GM19240 (cell line): ENCODE measurements at regions not wholly inside any gene's neighbourhood (a gene's known extent, or its start where the extent isn't known, plus 50 kb on each side); places are given as distances from the start of the nearest gene placed in this dataset.

Experiments
- DNase-seq: peaks from one replicate; pipeline ENCODE4 v3.0.0; 2011; ENCODE audit warnings: low spot score; ENCODE audit not compliant: insufficient read length

DNA sequence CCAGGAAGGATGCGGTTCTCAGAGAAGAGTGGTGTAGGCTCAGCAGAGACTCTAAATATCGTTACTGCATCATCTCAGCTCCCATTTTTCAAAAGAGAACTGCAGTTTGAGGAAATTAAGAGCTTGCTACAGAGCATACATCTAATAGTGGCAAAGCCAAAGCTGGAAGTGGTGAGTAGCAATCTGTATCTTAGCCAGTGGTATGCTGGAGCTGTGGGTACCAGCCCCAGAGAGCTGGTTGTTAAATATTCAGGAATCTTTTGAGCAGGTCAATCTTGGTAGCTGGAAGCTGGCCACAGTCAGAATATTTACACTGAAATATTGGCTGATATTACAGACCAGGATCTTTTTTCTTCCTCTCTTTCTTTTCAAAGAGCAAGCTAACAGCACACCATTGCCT lies 88.4 kb upstream of the STEAP1B start:
- no peak for DNase-seq

GRCh38 chr7:22587322-22587721 lies 87.3 kb upstream of the STEAP1B start:
- DNase-seq: no peak

DNA sequence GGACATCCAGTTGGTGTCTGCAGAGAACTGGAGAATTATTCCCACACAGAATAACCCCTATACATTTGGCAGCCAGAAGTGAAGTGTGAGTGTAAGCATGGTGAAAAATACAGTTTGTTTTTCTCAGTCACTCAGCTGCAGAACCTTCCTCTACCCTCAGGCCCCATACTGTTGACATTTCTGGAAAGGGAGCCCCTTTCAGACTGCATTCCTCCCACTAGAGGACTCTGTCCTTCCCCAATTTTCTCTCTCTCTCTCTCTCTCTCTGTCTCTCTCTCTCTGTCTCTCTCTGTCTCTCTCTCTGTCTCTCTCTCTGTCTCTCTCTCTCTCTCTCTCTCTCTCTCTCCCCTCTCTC lies 86.8 kb upstream of the STEAP1B start:
- no peak for DNase-seq

GRCh38 chr7:22586101-22586785 lies 86.3 kb upstream of the STEAP1B start:
- DNase-seq: no peak

GRCh38 chr7:22584179-22584578 lies 84.2 kb upstream of the STEAP1B start:
- no peak for DNase-seq

GRCh38 chr7:22582863-22583622 lies 83.1 kb upstream of the STEAP1B start:
- no peak for DNase-seq

GRCh38 chr7:22581099-22581498 lies 81.1 kb upstream of the STEAP1B start:
- DNase-seq: no peak

- no peak for DNase-seq
Observed at GRCh38 chr7:22579961-22580360, 80.0 kb upstream of the STEAP1B start.

DNA sequence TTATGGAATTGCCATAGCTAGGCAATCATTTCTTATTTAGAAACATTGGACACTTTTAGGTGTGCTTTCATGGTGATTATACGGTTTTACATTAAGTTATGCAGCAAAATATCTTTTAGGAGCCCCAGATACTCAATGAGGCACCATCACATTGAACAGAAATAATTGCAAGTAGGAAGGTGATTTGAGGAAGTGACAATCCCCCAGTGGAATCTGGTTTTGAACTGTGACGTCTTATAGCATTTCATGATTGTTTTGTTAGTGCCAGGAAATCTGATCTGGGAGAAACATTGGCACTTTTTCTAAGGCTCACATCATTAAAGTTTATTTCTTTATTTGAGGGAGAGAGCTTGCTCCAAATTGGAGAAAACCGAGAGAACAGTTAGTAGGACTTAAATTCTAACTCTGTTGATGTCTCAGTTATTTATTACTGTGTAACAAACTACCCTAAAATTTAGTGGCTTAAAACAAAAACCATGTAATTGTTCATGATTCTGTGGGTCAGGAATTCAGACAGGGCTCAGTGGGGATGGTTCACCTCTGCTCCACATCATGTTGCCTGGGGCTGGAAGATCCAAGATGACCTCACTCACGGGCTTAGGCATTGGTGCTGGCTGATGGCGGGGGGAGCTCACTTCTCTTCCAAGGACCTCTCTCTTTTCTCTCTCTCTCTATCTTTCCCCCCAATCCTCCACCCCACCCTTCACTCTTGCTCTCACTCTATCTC lies 78.2 kb upstream of the STEAP1B start:
- no peak for DNase-seq

DNA sequence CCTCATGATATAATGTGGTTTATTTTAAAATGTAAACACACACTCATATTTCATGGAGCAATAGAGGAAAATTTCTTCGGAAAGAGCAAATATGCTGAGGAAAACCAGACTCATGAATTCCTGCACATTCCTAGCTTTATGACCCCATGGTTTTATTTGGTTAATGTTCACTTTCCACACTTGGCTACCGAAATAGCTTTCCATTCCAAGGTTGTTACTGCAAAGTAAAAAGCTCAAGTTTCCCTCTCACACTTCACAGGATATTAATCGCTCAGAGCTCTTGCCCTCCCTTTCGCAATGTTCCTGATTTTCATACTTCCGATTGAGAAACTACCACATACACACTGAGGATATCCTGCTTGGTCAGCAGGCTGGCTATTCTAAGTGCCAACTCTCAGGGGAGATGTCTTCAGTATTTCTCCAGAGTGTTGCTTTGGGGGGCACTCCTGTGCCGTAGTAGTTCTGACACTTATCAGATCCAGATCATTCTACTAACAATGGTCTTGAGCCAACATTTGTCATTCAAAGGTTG lies 77.5 kb upstream of the STEAP1B start:
- DNase-seq: no peak

GRCh38 chr7:22576612-22577469 lies 76.9 kb upstream of the STEAP1B start:
- DNase-seq: no peak

GRCh38 chr7:22574754-22575520 lies 74.9 kb upstream of the STEAP1B start:
- DNase-seq: no peak

GRCh38 chr7:22572937-22573336 lies 72.9 kb upstream of the STEAP1B start:
- DNase-seq: no peak

- DNase-seq: no peak
Observed at GRCh38 chr7:22572292-22572691, 72.3 kb upstream of the STEAP1B start.

DNA sequence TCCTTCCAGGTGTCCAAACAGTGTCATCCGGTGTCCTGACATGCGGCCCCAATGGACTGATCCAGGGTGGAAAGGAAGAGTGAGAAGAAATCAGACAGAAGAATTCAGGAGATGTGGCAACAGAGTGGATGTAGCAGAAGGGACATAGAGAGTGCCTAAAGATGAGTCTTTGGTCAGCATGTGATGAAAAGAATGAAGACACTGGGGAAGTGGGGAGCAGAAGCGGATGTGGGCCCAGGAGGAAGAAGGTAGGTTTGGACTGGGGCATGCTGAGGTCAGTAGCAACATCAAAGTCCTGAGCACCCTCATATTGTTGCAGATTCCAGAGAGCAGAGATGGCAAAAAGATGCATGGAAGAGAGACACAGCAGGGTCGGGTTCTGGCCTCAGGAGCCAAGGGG lies 71.8 kb upstream of the STEAP1B start:
- DNase-seq: no peak

DNA sequence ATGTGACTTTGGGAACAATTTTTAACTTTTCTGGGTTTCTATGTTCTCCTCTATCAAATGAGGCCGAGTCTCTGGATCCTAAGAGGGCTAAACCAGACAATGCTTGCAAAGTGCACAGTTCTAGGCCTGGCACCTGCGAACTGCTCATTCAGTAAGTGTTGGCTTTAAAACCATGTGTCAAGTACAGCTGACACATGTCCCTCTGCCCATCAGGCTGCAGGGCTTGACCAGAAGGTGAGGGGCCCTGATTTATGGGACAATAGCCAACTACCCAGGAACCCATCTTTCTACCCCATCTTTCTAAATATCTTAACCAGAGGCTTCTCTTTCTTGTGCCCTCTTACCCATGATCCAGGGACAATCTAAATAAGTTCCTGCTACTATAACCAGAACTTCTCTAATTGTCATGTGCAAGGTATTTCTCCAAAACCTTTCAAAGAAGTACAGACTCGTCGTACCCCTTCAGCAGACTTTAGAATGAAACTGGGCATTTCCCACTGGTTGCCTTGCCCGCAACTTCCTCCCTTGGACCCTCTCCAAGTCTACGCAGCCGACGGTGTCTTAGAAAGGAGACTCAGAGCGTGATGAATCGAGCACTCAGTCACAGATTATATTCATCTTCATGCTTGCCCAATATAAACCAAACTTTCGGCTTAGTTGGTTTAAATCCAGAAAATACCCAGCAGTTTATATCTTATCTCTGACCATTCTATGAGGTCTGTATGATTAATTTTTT lies 69.8 kb upstream of the STEAP1B start:
- no peak for DNase-seq

- no peak for DNase-seq
Observed at GRCh38 chr7:22566592-22566991, 66.6 kb upstream of the STEAP1B start.

DNA sequence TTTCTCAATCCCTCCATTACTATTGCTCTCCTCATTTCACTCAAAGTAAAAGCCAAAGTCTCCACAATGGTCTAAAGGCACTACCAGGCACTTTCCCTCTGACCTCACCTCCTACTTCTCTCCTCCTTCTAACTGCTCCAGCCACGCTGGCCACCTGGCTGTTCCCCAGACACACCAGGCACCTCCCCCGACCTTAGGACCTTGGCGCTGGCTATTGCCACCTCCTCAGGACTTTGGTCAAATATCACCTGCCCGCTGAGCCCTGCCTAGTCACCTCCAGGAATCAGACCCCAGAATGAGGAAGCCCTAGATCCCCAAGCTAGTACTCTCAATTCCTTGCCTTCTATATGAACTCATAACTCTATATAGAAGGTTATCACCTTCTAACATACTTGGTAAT lies 66.2 kb upstream of the STEAP1B start:
- DNase-seq: no peak

GRCh38 chr7:22565315-22565811 lies 65.4 kb upstream of the STEAP1B start:
- no peak for DNase-seq
